ENCODE measurements at regions not wholly inside any gene's neighbourhood (a gene's known extent, or its start where the extent isn't known, plus 50 kb on each side); places are given as distances from the start of the nearest gene placed in this dataset.

DNA sequence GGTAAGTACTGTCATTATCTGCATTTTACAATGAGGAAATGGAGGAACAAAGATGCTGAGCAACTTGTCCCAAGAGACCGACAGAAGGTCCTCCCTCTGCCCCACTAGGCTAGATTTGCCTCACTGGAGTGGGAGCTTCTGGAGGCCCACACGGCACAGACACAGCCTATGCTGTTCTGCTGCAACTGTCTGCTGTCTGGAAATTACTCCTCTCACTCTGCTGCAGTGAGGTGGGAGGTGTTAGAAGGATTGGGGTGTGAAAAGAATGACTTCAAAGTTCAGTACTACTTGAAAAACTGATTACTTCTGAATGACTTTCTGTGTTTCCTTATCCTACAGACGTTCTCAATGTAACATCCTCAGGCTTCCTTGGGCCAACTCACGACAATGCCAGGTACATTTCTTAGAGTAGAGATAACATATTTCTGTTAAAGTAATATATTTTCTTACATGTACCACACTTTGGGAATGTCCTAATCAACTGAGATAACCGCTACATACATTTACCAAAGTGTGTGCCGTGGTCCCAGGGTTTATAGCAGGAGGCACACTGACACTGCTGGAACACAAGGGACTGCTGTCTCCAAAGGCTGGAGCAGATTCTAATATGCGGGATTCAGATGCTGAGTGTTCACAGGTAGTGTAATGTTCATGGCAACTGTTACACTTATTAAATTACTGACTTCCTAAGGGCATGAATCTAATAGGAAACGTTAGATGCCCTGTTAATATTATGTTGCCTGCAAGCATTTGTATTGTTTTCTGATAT is 53.5 kb upstream of the WASF3 start:
- H3K36me3 Mint-ChIP-seq (ENCODE audit: low read depth) = no peaks in the 10 kb centered on the region
- peaks cover 5% of the 10 kb centered on the region for H3K9me3 Mint-ChIP-seq (ENCODE audit: low read depth)
- no peak for TF ChIP-seq CTCF (IDR thresholded peaks at IDR 0.05)
- H3K4me1 Mint-ChIP-seq (ENCODE audit: low read depth) = peaks cover 11% of the 10 kb centered on the region
- no peaks in the 10 kb centered on the region for H3K27me3 Mint-ChIP-seq (ENCODE audit: low read depth)
- no peak for DNase-seq (ENCODE audit: low spot score)
- no peak overlapping the region for H3K4me3 Mint-ChIP-seq (ENCODE audit: unreplicated experiment)
- no peak overlapping the region for H3K27ac Mint-ChIP-seq (ENCODE audit: unreplicated experiment)
